HG03460 (cell line): ENCODE measurements at regions not wholly inside any gene's neighbourhood (a gene's known extent, or its start where the extent isn't known, plus 50 kb on each side); places are given as distances from the start of the nearest gene placed in this dataset.

Source experiments
- ATAC-seq: cut with Tn5 transposase; IDR thresholded peaks from one replicate; pipeline ENCODE4 v1.9.1; 2021; ENCODE audit not compliant: unreplicated experiment

- ATAC-seq, result no peak
These were observed 57.2 kb downstream of the NKX6-1 start for GRCh38 chr4:84441758-84442377.

- no peak for ATAC-seq
These were observed 59.1 kb downstream of the NKX6-1 start for GRCh38 chr4:84439996-84440395.

- ATAC-seq, result no peak
These were observed 62.3 kb downstream of the NKX6-1 start for GRCh38 chr4:84436812-84437211.

GRCh38 chr4:84434344-84434743 lies 64.7 kb downstream of the NKX6-1 start:
- ATAC-seq, result no peak

- ATAC-seq, result no peak
These were observed 65.4 kb downstream of the NKX6-1 start for GRCh38 chr4:84433633-84434222.

- ATAC-seq, result no peak
These were observed 66.4 kb downstream of the NKX6-1 start for GRCh38 chr4:84432713-84433112.

- no peak for ATAC-seq
These were observed 78.5 kb downstream of the NKX6-1 start for GRCh38 chr4:84420608-84421007.

GRCh38 chr4:84419201-84419600 lies 79.9 kb downstream of the NKX6-1 start:
- ATAC-seq, result no peak

- ATAC-seq, result no peak
These were observed 80.9 kb downstream of the NKX6-1 start for GRCh38 chr4:84417997-84418709.

- no peak for ATAC-seq
These were observed 85.1 kb downstream of the NKX6-1 start for GRCh38 chr4:84413976-84414375.

- no peak for ATAC-seq
These were observed 85.6 kb downstream of the NKX6-1 start for GRCh38 chr4:84413480-84413879.

GRCh38 chr4:84412062-84412461 lies 87.0 kb downstream of the NKX6-1 start:
- no peak for ATAC-seq

GRCh38 chr4:84407554-84408407 lies 91.3 kb downstream of the NKX6-1 start:
- no peak for ATAC-seq

- no peak for ATAC-seq
These were observed 95.4 kb downstream of the NKX6-1 start for GRCh38 chr4:84403656-84404055.

GRCh38 chr4:84401701-84402306 lies 97.3 kb downstream of the NKX6-1 start:
- ATAC-seq, result no peak

- ATAC-seq, result no peak
These were observed 104.7 kb downstream of the NKX6-1 start for GRCh38 chr4:84394386-84394785.

GRCh38 chr4:84392951-84393590 lies 106.0 kb downstream of the NKX6-1 start:
- no peak for ATAC-seq

GRCh38 chr4:84389406-84389805 lies 109.7 kb downstream of the NKX6-1 start:
- no peak for ATAC-seq

GRCh38 chr4:84385203-84385602 lies 113.9 kb downstream of the NKX6-1 start:
- ATAC-seq, result no peak

GRCh38 chr4:84384801-84385200 lies 114.3 kb downstream of the NKX6-1 start:
- no peak for ATAC-seq

GRCh38 chr4:84381759-84382158 lies 117.3 kb downstream of the NKX6-1 start:
- ATAC-seq, result no peak
